GM19452 (cell line): ENCODE measurements at regions not wholly inside any gene's neighbourhood (a gene's known extent, or its start where the extent isn't known, plus 50 kb on each side); places are given as distances from the start of the nearest gene placed in this dataset.

ENCODE experiments used
- ATAC-seq: cut with Tn5 transposase; IDR thresholded peaks from one replicate; pipeline ENCODE4 v1.9.1; 2021; ENCODE audit not compliant: unreplicated experiment

DNA sequence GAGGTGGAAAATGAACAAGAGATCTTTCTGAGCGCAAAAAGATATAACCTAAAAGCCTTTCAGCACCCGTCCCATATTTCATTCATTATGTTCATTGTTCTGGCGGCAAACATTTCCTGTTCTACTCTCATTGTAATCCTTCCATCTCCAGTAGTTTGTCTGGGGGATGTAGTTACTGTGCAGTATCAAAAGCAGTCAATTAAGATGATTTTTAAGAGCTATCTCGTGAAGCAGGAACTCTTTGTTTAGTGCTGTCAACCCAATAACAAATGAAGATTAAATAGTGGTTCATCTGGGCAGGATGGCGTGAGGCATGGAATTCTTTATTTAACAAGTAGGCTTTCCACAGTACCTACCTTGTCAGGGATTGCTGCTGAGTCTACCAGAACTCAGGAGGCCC, 876.7 kb downstream of the HACE1 start:
- no peak for ATAC-seq

GRCh38 chr6:103982574-103982973, 877.1 kb downstream of the HACE1 start:
- ATAC-seq: no peak

DNA sequence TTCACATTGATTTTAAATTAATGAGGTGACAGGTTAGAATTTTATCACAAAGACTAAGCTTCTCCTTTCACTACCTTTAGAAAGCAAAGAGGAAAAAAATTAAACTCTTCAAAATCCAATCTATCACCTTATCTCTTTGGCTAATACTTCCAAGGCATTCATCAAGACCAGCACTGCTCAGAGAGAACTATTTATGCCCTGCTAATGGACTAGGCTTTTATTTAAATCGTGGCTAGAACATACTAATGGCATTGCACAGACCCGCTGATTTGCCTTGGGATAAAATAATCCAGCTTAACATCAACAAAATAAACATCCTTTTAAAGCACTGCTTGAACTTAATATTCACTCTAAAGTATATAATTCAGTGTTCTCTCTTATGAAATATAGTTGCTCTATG, 880.4 kb downstream of the HACE1 start:
- ATAC-seq: no peak

- no peak for ATAC-seq
These were observed 922.3 kb downstream of the HACE1 start for GRCh38 chr6:103937389-103937788.

GRCh38 chr6:103925317-103925716, 934.4 kb downstream of the HACE1 start:
- no peak for ATAC-seq

DNA sequence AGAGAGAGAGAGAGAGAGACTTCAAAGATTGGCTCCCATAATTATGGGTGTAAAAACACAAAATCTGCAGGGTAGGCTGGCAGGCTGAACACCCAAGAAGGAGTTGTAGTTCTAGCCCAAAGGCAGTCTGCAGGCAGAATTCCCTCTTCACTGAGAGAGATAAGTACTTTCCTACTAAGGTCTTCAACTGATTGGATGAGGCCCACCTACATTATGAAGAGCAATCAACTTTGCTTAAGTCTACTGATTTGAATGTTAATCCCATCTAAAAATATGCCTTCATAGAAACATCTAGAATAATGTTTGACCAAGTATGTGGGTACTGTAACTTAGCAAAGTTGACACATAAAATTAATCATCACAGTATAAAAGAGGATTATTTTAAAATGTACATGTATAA, 949.7 kb downstream of the HACE1 start:
- no peak for ATAC-seq

- no peak for ATAC-seq
These were observed 950.8 kb downstream of the HACE1 start for GRCh38 chr6:103908898-103909297.

DNA sequence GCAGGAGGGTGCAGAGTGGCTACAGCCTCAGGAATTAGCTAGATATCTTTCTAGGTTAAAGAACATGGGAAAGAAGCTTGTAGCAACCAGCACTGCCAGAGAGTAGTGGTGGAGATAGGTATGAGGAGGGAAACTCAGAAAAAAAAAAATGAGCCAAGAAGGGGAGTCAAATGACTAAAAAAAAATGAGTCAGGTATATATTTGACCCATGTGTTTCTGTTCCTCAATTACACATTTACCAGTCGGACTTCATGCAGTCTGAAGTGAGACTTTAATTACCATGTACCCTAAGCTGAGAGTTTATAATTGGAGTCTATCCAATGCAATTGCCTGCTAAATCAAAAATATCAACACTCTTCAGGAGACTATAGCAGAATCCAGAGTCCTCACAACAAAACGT, 964.6 kb downstream of the HACE1 start:
- ATAC-seq: no peak

DNA sequence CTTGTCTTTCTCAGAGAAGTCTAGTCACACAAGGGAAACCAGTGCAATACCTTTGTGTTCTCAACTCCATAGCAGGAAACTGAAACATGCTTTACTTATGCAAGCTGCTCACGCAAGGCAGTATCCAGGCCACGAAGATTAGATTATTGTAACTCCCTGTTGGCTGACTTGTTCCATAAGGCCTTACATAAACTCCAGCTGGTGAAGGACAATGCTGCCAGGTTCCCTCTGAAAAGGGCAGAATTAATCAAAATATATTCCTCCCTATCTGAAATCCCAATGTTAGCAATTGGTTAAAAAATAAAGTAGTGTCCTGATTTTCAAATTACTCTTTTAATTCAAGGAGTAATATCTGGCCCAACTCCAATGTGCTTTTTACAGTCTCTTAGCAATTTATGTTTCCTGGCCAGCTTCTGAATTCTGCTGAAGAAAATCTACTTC, 966.6 kb downstream of the HACE1 start:
- ATAC-seq: no peak

- ATAC-seq: no peak
These were observed 972.8 kb downstream of the HACE1 start for GRCh38 chr6:103886951-103887350.

DNA sequence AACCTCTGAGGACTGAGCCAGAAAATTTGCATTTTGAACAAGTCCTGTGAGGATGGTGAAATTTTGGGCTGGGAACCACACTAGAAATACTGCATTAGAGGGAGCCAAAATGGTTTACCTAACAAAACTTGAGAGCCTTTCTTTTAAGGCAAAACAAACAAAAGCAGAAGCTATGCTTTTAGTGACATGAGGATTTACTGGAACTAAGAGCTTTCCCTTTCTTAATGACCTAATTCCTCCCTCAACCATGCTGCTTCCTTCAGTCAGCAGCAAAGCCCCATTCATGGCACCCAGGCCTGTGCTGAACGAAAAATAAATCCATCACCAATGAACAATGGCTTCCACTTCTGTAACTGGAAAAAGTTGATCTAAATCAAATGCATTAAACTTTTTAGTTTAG, 974.3 kb downstream of the HACE1 start:
- no peak for ATAC-seq

DNA sequence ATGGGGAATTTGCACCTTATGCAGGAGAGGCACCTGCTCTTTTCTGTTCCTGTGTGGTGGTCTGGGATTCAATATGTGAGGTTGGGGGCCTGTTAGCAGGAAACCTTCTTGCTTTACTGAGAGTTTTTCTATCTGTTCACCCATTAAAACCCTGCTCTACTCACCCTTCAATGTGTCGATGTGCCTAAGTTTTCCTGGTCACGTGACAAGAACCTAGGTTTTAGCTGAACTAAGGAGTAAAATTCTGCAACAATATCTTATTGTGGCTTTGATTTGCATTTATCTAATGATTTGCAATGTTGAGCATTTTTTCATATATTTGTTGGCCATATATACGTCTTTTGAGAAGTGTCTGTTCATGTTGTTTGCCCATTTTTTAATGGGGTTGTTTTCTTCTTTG, 979.9 kb downstream of the HACE1 start:
- no peak for ATAC-seq

DNA sequence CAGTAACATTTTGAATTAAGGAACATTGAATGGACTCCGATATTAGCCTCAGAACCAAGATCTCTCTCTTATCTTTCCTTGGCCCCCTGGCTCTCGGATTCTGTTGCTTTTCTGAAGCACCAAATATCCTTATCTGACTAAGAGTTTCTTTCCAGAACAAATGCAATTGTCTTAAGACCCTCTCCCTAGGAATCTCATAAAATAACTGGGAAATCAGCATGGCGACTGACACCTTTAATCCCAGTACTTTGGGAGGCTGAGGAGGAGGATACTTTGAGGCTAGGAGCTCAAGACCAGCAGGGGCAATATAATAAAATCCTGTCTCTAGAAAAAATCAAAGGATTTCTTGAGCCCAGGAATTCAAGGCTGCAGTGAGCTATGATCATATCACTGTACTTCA, 984.5 kb downstream of the HACE1 start:
- ATAC-seq: no peak

DNA sequence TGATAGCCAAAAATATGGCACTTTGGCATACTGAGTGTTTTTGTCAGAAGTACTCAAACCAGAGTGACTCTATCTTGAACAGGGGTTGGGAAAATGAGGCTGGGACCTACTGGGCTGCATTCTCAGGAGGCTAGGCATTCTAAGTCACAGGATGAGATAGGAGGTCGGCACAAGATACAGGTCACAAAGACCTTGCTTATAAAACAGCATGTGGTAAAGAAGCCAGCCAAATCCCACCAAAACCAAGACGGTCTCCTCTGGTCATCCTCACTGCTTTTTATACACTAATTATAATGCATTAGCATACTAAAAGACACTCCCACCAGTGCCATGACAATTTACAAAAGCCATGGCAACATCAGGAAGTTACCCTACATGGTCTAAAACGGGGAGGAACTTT, 985.1 kb downstream of the HACE1 start:
- ATAC-seq: no peak

DNA sequence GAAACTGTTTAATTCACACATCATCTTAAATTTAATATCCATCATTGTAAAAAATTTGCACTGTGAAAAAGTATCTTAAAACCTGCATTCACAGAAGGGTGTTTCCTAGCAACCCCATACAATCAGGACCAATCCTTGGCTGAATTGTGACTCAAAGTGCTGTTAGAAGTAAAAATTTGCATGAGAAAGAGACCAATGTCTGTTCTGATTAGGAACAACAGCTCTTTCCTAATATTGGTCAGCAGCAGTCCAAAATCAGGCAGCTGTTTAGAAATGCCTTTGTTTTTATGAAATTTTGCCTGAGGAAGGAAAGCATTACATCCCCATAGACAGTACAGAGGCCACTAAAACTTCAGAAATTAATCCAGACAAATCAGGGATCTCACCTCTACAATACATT, 987.0 kb downstream of the HACE1 start:
- no peak for ATAC-seq

- no peak for ATAC-seq
These were observed 987.5 kb downstream of the HACE1 start for GRCh38 chr6:103872233-103872632.

DNA sequence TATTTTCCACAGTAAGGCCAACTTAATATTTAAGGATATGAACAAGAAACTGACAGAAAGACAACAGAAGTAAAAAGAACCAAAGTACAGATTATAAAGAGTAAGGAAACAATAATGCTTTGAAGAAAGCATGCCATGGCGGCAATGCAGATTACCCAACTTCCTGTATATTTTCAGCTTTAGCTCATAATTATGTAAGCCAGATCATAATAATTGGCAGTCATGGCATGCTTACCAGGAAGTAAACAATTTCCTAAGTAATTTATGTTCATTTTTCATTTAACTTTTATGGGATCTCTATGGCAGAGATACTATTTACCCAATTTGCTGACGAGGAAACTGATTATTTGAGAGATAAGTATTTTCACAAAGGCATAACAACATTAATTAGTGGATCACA, 988.7 kb downstream of the HACE1 start:
- ATAC-seq: no peak

DNA sequence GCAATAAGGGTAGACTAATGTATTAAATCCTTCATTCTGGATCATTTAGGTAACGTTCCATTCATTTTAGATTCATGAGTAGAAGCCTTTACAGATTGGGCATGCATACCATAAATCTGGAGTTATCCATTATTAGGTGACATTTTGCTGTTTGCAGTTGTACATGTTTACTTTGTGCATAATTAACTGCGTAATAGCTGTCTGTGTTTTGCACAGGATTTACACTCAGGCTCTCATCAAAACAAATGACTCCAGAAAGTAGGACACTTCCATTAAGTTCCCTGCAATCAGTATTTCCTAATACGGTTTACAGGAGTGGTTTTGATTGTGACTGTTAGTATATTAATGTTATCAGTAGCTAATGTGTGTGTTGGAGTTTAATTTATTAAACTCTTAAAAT, 997.4 kb downstream of the HACE1 start:
- ATAC-seq: no peak

GRCh38 chr6:103858003-103858402, 1001.7 kb downstream of the HACE1 start:
- no peak for ATAC-seq

GRCh38 chr6:103855750-103856149, 1004.0 kb downstream of the HACE1 start:
- ATAC-seq: no peak

DNA sequence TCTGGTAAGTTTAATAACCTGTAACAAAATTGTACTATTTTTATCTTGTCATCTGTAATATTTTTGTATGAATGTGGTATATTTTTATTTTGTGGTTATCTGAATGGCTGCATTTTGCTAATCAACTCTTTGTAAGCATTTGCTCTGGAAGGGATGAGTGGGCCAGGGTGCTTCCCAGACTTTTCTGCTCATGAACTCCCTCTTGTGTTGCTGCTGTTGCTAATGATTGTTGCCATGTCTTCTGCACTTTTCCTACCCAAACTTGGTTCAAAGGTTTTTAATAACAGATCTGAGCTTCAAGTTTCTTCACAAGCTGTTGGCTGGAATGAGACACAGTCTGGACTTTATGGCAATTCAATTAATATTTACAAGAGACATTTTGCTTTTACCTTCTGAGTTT, 1005.7 kb downstream of the HACE1 start:
- ATAC-seq: no peak

GRCh38 chr6:103838457-103838856, 1021.3 kb downstream of the HACE1 start:
- ATAC-seq: no peak

DNA sequence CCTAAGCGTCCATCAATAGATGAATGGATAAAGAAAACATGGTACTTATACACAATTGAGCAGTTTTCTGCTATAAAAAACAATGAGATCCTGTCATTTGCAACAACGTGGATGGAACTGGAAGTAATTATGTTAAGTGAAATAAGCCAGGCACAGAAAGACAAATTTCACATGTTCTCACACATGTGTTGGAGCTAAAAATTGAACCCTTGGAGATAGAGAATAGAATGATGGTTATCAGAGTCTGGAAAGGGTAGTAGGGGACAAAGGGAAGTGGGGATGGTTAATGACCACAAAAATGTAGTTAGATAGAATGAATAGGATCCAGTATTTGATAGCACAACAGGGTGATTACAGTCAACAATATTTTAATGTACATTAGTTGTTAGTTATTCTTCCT, 1033.5 kb downstream of the HACE1 start:
- no peak for ATAC-seq

DNA sequence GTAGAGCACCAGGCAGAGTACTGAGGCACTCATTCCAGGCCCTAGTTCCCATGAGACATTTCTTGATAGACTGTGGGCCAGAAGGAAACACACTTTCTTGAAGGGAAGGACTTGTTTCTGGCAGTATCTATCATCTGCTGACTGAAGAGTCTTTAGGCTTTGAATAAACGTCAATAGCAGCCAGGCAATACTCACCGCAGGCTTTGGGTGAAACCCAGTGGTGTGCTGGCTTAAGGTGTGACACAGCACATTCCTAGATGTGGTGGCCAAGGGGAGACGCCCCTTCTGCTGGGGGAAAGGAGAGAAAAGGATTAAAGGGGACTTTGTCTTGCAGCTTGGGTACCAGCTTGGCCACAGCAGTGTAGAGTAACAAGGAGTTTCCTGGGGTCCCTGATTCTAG, 1039.6 kb downstream of the HACE1 start:
- ATAC-seq: no peak
